COLO829 (cell line): ENCODE measurements at regions not wholly inside any gene's neighbourhood (a gene's known extent, or its start where the extent isn't known, plus 50 kb on each side); places are given as distances from the start of the nearest gene placed in this dataset.
A peak's percentile ranks its signal among the peaks of the same experiment; 100 is the strongest.

Experiments
- DNase-seq: peaks from one replicate; pipeline ENCODE4 v3.0.0; 2012; ENCODE audit warnings: low spot score

GRCh38 chr2:176502619-176503018, 233.4 kb downstream of the MTX2 start:
- DNase-seq: no peak

GRCh38 chr2:176503776-176504175, 234.5 kb downstream of the MTX2 start:
- no peak for DNase-seq

- DNase-seq: no peak
Measured at GRCh38 chr2:176504440-176504839, 235.2 kb downstream of the MTX2 start.

GRCh38 chr2:176507786-176508185, 238.5 kb downstream of the MTX2 start:
- DNase-seq: no peak

- DNase-seq: no peak
Measured at GRCh38 chr2:176508374-176508773, 239.1 kb downstream of the MTX2 start.

GRCh38 chr2:176508984-176509740, 239.9 kb downstream of the MTX2 start:
- DNase-seq: no peak

- no peak for DNase-seq
Measured at GRCh38 chr2:176514276-176514675, 245.0 kb downstream of the MTX2 start.

- DNase-seq: no peak
Measured at GRCh38 chr2:176514805-176515500, 245.7 kb downstream of the MTX2 start.

GRCh38 chr2:176516051-176516602, 246.9 kb downstream of the MTX2 start:
- no peak for DNase-seq

GRCh38 chr2:176518823-176519222, 249.6 kb downstream of the MTX2 start:
- no peak for DNase-seq

GRCh38 chr2:176521878-176522670, 252.8 kb downstream of the MTX2 start:
- peak; percentile 73 for DNase-seq

GRCh38 chr2:176525086-176525485, 255.8 kb downstream of the MTX2 start:
- no peak for DNase-seq

- DNase-seq: no peak
Measured at GRCh38 chr2:176526995-176527901, 258.0 kb downstream of the MTX2 start.

GRCh38 chr2:176531608-176532007, 262.4 kb downstream of the MTX2 start:
- no peak for DNase-seq

GRCh38 chr2:176533505-176534193, 264.4 kb downstream of the MTX2 start:
- no peak for DNase-seq

GRCh38 chr2:176534798-176535466, 265.7 kb downstream of the MTX2 start:
- DNase-seq: no peak

- no peak for DNase-seq
Measured at GRCh38 chr2:176535467-176536113, 266.3 kb downstream of the MTX2 start.

- DNase-seq: no peak
Measured at GRCh38 chr2:176536439-176537133, 267.3 kb downstream of the MTX2 start.

GRCh38 chr2:176537932-176538331, 268.7 kb downstream of the MTX2 start:
- DNase-seq: no peak
